PC-3 (cell line): ENCODE measurements at regions not wholly inside any gene's neighbourhood (a gene's known extent, or its start where the extent isn't known, plus 50 kb on each side); places are given as distances from the start of the nearest gene placed in this dataset.

ENCODE experiments used
- ATAC-seq: fragments of 200-7000 bp; cut with Tn5 transposase; 2 replicates; pipeline ENCODE4 v1.9.1; 2020; ENCODE audit warnings: mild to moderate bottlenecking, moderate library complexity
- BruUV-seq: library from RNA; stranded (reverse); fragments of 400-500 nt; replicated peaks from 2 replicates; lab custom pipeline; 2021; lab: Mats Ljungman, UMichigan
- CTCF ChIA-PET: fragments of 300-600 bp; sonication (Branson Sonifier 250); formaldehyde crosslinking; loops from one replicate; lab custom pipeline; 2022; ENCODE audit warnings: antibody characterized with exemption; lab: Charles Lee
- POLR2A ChIA-PET: fragments of 300-600 bp; sonication (Branson Sonifier 250); formaldehyde crosslinking; loops from one replicate; lab custom pipeline; 2022; ENCODE audit warnings: antibody characterized with exemption; ENCODE audit not compliant: unreplicated experiment; lab: Charles Lee
- DNase-seq: peaks from one replicate; pipeline ENCODE4 v3.0.0-alpha.2; 2015
- H2AFZ ChIP-seq: fragments of 300-600 bp; sonication (generic); 2 replicates; pipeline ENCODE4 v1.6.0; 2016; ENCODE audit warnings: antibody characterized with exemption, low read length
- H3F3A ChIP-seq: fragments of 300-600 bp; sonication (generic); one replicate; pipeline ENCODE4 v1.6.0; 2017; ENCODE audit warnings: antibody characterized with exemption, low read length, control low read depth, mild to moderate bottlenecking; ENCODE audit not compliant: unreplicated experiment
- H3K27ac ChIP-seq: fragments of 300-600 bp; sonication (generic); 2 replicates; pipeline ENCODE4 v1.5.1; 2016; ENCODE audit warnings: mild to moderate bottlenecking, low read length
- H3K27me3 ChIP-seq: fragments of 300-600 bp; sonication (generic); 2 replicates; pipeline ENCODE4 v1.6.1; 2016; ENCODE audit warnings: low read length, mixed read lengths
- H3K36me3 ChIP-seq: fragments of 300-600 bp; sonication (generic); 2 replicates; pipeline ENCODE4 v1.6.1; 2016; ENCODE audit warnings: low read depth, mixed run types, low read length, mixed read lengths
- H3K4me1 ChIP-seq: fragments of 300-600 bp; sonication (generic); 2 replicates; pipeline ENCODE4 v1.5.1; 2016; ENCODE audit warnings: low read length; ENCODE audit not compliant: insufficient read depth
- H3K4me2 ChIP-seq: fragments of 300-600 bp; sonication (generic); 2 replicates; pipeline ENCODE4 v1.6.0; 2016; ENCODE audit warnings: low read length
- H3K4me3 ChIP-seq: fragments of 300-600 bp; sonication (generic); 2 replicates; pipeline ENCODE4 v1.5.1; 2016; ENCODE audit warnings: mild to moderate bottlenecking, low read length, mixed read lengths
- H3K79me2 ChIP-seq: fragments of 300-600 bp; sonication (generic); 2 replicates; pipeline ENCODE4 v1.6.1; 2017; ENCODE audit warnings: low read length, mixed read lengths
- H3K9ac ChIP-seq: fragments of 300-600 bp; sonication (generic); 2 replicates; pipeline ENCODE4 v1.6.0; 2016; ENCODE audit warnings: mild to moderate bottlenecking, low read length
- H3K9me2 ChIP-seq: fragments of 300-600 bp; sonication (generic); replicated peaks from 2 replicates; pipeline ENCODE4 v1.6.1; 2016; ENCODE audit warnings: mixed run types, low read length, mixed read lengths
- H3K9me3 ChIP-seq: fragments of 300-600 bp; sonication (generic); 2 replicates; pipeline ENCODE4 v1.6.1; 2016; ENCODE audit warnings: low read length, mixed read lengths
- H4K20me1 ChIP-seq: fragments of 300-600 bp; sonication (generic); 2 replicates; pipeline ENCODE4 v1.6.1; 2016; ENCODE audit warnings: low read length, mixed read lengths
- EZH2 ChIP-seq: fragments of 300-600 bp; sonication (generic); IDR thresholded peaks from one replicate; pipeline ENCODE4 v1.6.1; 2017; ENCODE audit warnings: antibody characterized with exemption, mild to moderate bottlenecking, low read length; ENCODE audit not compliant: unreplicated experiment
- EZH2phosphoT487 ChIP-seq: fragments of 300-600 bp; sonication (generic); IDR thresholded peaks from 2 replicates; pipeline ENCODE4 v1.6.1; 2018; ENCODE audit warnings: mild to moderate bottlenecking, antibody characterized with exemption, low read length, borderline replicate concordance
- intact Hi-C: fragments of 100-400 bp; cut with micrococcal nuclease; formaldehyde crosslinking; loops from 2 replicates; pipeline ENCODE4 v1.9.0; 2023
- TF ChIP-seq, protein P1 (sequence below): fragments of 300-600 bp; sonication (generic); conservative IDR thresholded peaks from 2 replicates; pipeline ENCODE4 v1.5.1; 2017; ENCODE audit warnings: antibody characterized with exemption, low read depth, mild to moderate bottlenecking, low read length

DNA sequence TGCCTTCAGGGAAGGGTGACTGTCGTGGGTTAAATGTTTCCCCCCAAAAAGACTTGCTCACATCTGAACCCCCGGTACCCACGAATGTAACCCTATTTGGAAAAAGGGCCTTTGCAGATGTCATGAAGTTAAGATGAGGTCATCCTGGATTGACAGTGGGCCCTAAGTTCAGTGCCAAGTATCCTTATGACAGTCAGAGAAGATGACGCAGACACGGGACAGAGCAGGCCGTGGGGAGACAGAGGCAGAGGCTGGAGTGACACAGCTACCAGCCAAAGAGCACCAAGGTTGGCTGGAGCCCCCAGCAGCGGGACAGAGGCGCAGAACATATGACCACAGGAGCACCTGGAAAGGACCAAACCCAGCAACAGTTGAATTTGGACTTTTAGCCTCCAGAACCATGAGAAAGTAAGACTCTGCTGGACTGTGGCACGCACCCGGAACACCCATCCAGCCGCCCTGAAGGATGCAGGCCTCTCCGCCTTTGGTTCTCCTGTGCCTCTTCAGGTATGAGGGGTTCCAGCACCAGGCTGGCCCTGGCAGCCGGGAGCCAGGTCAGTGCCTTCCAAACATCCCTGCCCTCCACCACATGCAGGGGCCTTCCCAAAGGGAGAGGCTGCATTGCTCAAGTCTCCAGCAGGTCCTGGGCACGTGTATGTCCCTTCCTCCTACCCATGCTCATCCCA is 104.0 kb downstream of the FOXL1 start:
- H3K27ac ChIP-seq: no peak overlapping the region
- no peak overlapping the region for H3K9ac ChIP-seq
- no peak overlapping the region for H3K4me2 ChIP-seq
- no peaks in the 10 kb centered on the region for H3K9me3 ChIP-seq
- DNase-seq: no peak
- H3K27me3 ChIP-seq: no peaks in the 10 kb centered on the region
- CTCF ChIA-PET: no interaction called here
- no peak overlapping the region for H3K4me3 ChIP-seq
- POLR2A ChIA-PET: no interaction called here
- no peak overlapping the region for H2AFZ ChIP-seq
- H4K20me1 ChIP-seq: no peaks in the 10 kb centered on the region
- no TSS peak for BruUV-seq
- no peak for ATAC-seq
- H3F3A ChIP-seq: no peaks in the 10 kb centered on the region
- no peaks in the 10 kb centered on the region for H3K79me2 ChIP-seq
- H3K36me3 ChIP-seq: no peaks in the 10 kb centered on the region
- intact Hi-C loops: no loop called here
- H3K9me2 ChIP-seq: no peaks in the 10 kb centered on the region
- peaks cover 11% of the 10 kb centered on the region for H3K4me1 ChIP-seq
- TF ChIP-seq, protein P1, sequence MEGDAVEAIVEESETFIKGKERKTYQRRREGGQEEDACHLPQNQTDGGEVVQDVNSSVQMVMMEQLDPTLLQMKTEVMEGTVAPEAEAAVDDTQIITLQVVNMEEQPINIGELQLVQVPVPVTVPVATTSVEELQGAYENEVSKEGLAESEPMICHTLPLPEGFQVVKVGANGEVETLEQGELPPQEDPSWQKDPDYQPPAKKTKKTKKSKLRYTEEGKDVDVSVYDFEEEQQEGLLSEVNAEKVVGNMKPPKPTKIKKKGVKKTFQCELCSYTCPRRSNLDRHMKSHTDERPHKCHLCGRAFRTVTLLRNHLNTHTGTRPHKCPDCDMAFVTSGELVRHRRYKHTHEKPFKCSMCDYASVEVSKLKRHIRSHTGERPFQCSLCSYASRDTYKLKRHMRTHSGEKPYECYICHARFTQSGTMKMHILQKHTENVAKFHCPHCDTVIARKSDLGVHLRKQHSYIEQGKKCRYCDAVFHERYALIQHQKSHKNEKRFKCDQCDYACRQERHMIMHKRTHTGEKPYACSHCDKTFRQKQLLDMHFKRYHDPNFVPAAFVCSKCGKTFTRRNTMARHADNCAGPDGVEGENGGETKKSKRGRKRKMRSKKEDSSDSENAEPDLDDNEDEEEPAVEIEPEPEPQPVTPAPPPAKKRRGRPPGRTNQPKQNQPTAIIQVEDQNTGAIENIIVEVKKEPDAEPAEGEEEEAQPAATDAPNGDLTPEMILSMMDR: no peak

DNA sequence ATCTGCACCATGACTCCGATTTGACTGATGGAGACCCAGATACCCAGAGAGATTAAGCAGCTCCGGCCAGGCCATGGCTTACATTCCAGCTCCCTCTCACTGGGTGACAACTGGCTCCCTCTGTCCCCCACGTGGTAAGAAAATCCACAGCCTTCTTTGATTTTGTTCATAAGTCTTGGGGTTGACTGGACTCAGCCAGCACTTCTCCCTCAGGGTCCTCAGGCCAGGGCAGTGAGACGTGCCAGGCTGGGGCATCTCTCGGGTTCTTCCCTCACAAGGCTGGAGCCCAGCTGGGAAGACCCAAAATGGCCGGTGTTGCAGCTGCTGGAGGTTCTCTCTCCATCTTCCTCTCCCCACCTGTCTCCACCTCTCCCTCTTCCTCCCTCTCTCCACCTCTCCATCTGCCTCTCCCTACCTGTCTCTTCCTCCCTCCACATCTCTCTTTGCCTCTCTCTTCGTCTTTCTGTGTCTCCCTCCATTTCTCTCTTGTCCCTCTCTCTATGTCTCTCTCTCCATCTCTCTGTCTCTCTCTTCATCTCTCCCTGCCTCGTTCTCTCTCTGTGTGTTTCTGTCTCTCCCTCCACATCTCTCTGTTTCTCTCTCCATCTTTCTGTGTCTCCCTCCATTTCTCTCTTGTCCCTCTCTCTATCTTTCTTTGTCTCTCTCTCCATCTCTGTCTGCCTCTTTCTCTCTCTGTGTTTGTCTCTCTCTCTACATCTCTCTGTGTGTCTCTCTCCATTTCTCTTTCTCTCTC is 105.3 kb downstream of the FOXL1 start:
- no peak for DNase-seq

DNA sequence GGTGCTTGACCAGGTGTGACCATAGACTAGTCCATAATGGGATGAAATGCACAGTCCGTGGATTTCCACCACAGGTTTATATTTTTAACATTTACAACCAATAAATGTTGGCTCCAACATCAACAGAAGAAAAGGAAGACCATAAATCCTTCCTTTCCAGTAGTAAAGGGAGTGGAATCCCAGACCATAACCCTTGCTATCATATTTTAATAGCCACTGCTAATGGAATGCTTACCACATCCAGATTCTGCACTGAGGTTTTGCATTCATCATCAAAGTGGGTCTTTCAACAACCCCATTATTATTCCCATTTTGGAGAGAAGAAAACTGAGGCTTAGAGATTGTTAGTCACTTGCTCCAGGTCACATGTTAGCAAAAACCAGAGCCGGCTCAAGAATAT is 106.7 kb downstream of the FOXL1 start:
- BruUV-seq: no TSS peak
- Histone ChIP-seq H4K20me1 (no peaks in the 10 kb centered on the region), H3K27me3 (no peaks in the 10 kb centered on the region), H3F3A (no peaks in the 10 kb centered on the region), H3K27ac (no peak overlapping the region), H3K79me2 (no peaks in the 10 kb centered on the region), H3K4me3 (no peak overlapping the region), H3K4me2 (no peak overlapping the region), H3K9me2 (no peaks in the 10 kb centered on the region), H3K4me1 (peaks cover 3% of the 10 kb centered on the region; the same call in 1 of the 2 replicates), H3K9me3 (no peaks in the 10 kb centered on the region), H2AFZ (no peak overlapping the region), H3K9ac (no peak overlapping the region), H3K36me3 (no peaks in the 10 kb centered on the region)
- ATAC-seq (no peak), DNase-seq (no peak)
- ChIA-PET POLR2A (no interaction called here), CTCF (no interaction called here)
- intact Hi-C loops: no loop called here
- TF ChIP-seq, protein P1: no peak
- TF ChIP-seq EZH2 (no peak), EZH2phosphoT487 (no peak)

More for the DNA sequence above, 105.3 kb downstream of the FOXL1 start:
- no peak for ATAC-seq
- no peaks in the 10 kb centered on the region for H3K36me3 ChIP-seq
- no peaks in the 10 kb centered on the region for H3K9me2 ChIP-seq
- no peaks in the 10 kb centered on the region for H4K20me1 ChIP-seq
- H3K4me2 ChIP-seq: no peak overlapping the region
- no peak overlapping the region for H3K27ac ChIP-seq
- no peaks in the 10 kb centered on the region for H3K9me3 ChIP-seq
- H3K4me3 ChIP-seq: no peak overlapping the region
- H3K79me2 ChIP-seq: no peaks in the 10 kb centered on the region
- H3K9ac ChIP-seq: no peak overlapping the region
- ChIA-PET CTCF (no interaction called here), POLR2A (no interaction called here)
- no peaks in the 10 kb centered on the region for H3K27me3 ChIP-seq
- H2AFZ ChIP-seq: no peak overlapping the region
- peaks cover 11% of the 10 kb centered on the region for H3K4me1 ChIP-seq
- TF ChIP-seq, protein P1: no peak
- TF ChIP-seq EZH2phosphoT487: no peak
- no peak for TF ChIP-seq EZH2
- intact Hi-C loops: no loop called here
- no peaks in the 10 kb centered on the region for H3F3A ChIP-seq
- BruUV-seq: no TSS peak
